ENCODE measurements at regions not wholly inside any gene's neighbourhood (a gene's known extent, or its start where the extent isn't known, plus 50 kb on each side); places are given as distances from the start of the nearest gene placed in this dataset.

DNA sequence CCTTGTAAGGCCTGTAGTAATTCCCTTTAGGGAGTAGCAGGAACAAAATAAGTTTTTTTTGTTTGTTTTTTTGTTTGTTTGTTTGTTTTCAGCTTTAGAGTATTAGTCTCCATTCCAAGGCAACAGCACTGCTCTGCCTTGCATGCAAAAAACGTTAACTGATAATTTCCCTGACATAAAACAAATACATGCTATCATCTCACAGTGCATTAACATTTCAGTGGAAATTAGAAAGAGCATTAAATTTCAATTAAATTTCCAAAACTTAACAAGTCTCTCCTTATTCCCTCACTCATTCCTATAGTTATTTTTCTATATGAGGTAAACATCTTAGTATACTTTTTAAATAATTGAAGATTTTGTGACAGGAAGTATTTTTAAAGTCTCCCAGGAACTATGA, 378.4 kb upstream of the PCDH7 start:
- TF ChIP-seq, protein P1, sequence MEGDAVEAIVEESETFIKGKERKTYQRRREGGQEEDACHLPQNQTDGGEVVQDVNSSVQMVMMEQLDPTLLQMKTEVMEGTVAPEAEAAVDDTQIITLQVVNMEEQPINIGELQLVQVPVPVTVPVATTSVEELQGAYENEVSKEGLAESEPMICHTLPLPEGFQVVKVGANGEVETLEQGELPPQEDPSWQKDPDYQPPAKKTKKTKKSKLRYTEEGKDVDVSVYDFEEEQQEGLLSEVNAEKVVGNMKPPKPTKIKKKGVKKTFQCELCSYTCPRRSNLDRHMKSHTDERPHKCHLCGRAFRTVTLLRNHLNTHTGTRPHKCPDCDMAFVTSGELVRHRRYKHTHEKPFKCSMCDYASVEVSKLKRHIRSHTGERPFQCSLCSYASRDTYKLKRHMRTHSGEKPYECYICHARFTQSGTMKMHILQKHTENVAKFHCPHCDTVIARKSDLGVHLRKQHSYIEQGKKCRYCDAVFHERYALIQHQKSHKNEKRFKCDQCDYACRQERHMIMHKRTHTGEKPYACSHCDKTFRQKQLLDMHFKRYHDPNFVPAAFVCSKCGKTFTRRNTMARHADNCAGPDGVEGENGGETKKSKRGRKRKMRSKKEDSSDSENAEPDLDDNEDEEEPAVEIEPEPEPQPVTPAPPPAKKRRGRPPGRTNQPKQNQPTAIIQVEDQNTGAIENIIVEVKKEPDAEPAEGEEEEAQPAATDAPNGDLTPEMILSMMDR (conservative IDR thresholded peaks at IDR 0.05), result no peak
- no peak for TF ChIP-seq ZFX (IDR thresholded peaks at IDR 0.05)

All from C4-2B (cell line).